C4-2B (cell line): ENCODE measurements at regions not wholly inside any gene's neighbourhood (a gene's known extent, or its start where the extent isn't known, plus 50 kb on each side); places are given as distances from the start of the nearest gene placed in this dataset.

Experiments used
- ZFX ChIP-seq: fragments of 450-650 bp; IDR thresholded peaks from 2 replicates; pipeline ENCODE4 v1.6.1; 2017
- TF ChIP-seq, protein P1 (sequence below): fragments of 450-650 bp; conservative IDR thresholded peaks from 2 replicates; pipeline ENCODE4 v1.5.1; 2017; ENCODE audit warnings: mild to moderate bottlenecking

DNA sequence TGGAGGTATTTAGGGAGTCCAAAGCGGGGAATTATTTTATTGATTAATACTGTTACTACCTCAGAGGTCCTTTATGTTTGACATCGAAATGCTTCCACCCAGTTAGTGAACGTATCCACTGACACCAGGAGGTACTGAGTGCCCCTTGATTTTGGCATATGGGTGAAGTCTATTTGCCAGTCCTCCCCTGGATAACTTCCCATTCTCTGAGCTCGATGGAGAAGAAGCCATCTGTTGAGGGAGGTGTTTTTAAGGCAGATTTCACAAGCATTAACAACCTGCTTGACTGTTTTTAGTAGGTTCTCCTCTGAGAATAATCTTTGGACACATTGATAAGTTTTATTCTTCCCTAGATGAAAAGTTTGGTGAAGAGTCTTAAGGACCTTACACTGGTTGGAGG, 165.3 kb upstream of the NREP start:
- TF ChIP-seq, protein P1, sequence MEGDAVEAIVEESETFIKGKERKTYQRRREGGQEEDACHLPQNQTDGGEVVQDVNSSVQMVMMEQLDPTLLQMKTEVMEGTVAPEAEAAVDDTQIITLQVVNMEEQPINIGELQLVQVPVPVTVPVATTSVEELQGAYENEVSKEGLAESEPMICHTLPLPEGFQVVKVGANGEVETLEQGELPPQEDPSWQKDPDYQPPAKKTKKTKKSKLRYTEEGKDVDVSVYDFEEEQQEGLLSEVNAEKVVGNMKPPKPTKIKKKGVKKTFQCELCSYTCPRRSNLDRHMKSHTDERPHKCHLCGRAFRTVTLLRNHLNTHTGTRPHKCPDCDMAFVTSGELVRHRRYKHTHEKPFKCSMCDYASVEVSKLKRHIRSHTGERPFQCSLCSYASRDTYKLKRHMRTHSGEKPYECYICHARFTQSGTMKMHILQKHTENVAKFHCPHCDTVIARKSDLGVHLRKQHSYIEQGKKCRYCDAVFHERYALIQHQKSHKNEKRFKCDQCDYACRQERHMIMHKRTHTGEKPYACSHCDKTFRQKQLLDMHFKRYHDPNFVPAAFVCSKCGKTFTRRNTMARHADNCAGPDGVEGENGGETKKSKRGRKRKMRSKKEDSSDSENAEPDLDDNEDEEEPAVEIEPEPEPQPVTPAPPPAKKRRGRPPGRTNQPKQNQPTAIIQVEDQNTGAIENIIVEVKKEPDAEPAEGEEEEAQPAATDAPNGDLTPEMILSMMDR = no peak
- no peak for TF ChIP-seq ZFX
